ENCODE measurements at regions not wholly inside any gene's neighbourhood (a gene's known extent, or its start where the extent isn't known, plus 50 kb on each side); places are given as distances from the start of the nearest gene placed in this dataset.
A peak's percentile ranks its signal among the peaks of the same experiment; 100 is the strongest.

DNA sequence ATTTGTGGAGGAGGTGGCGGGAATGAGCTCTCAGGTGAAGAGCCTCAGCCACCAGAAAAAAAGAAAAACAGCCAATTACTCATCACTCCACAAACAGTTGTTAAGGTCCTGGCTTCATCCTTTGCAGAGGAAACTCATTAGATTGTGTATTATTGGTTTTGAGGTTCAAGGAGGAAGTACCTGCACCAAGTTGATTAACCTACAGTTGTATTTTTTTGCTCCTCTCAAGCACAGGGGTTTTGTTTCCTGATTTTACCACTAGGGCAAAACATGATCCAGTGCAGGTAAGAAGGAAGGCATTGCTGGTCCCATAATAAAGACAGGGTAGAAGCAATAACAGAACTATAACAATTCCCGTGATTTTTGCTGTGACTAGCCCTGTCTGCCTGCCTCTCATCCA is 84.0 kb upstream of the QRFPR start:
- H3K9me3 Mint-ChIP-seq, result peaks cover 2% of the 10 kb centered on the region
- no peaks in the 10 kb centered on the region for H3K36me3 ChIP-seq (ENCODE audit: insufficient read depth, low read length)
- ChIA-PET POLR2A (no interaction called here), CTCF (no interaction called here)
- TF ChIP-seq CTCF (IDR thresholded peaks at IDR 0.05), result no peak
- no peak overlapping the region for H3K27ac Mint-ChIP-seq
- no peaks in the 10 kb centered on the region for H3K36me3 Mint-ChIP-seq (ENCODE audit: low read depth)
- DNase-seq (no peak), ATAC-seq (ENCODE audit: poor library complexity) (no peak)
- intact Hi-C loops (cut with DNase I, micrococcal nuclease), result loop anchor here in 1 of 2 experiments (5.0 kb wide), 1 partner anchor 272 kb away; no protein-coding TSS in a partner anchor
- no peak overlapping the region for H3K4me3 Mint-ChIP-seq
- no peaks in the 10 kb centered on the region for H3K4me1 ChIP-seq (ENCODE audit: insufficient read depth, low read length)
- H3K9me3 ChIP-seq (ENCODE audit: control insufficient read depth in 1 of 2, insufficient read depth in 1 of 2, low read length in 2 of 2), result peaks cover 5 to 6% of the 10 kb centered on the region in 2 experiments
- H3K4me1 Mint-ChIP-seq (ENCODE audit: low read depth), result no peaks in the 10 kb centered on the region
- no peak overlapping the region for H3K4me3 ChIP-seq (ENCODE audit: low read length)
- peaks cover 16% of the 10 kb centered on the region for H3K27me3 Mint-ChIP-seq
- H3K27ac ChIP-seq (ENCODE audit: low read depth in 1 of 2, low read length in 2 of 2), result no peak overlapping the region
- H3K27me3 ChIP-seq (ENCODE audit: control insufficient read depth in 1 of 2, insufficient read depth in 2 of 2, low read length in 2 of 2), result peaks cover 0 to 9% of the 10 kb centered on the region in 2 experiments

GRCh38 chr4:121462660-121463261 is 81.9 kb upstream of the QRFPR start:
- Mint-ChIP-seq H3K4me1 (ENCODE audit: low read depth) (no peaks in the 10 kb centered on the region), H3K4me3 (no peak overlapping the region), H3K36me3 (ENCODE audit: low read depth) (no peaks in the 10 kb centered on the region), H3K27ac (no peak overlapping the region), H3K9me3 (peaks cover 2% of the 10 kb centered on the region), H3K27me3 (peaks cover 27% of the 10 kb centered on the region)
- POLR2A ChIA-PET, result no interaction called here
- no peak overlapping the region for H3K4me3 ChIP-seq (ENCODE audit: low read length)
- CTCF ChIA-PET, result no interaction called here
- intact Hi-C loops (cut with DNase I, micrococcal nuclease), result loop anchor here in 1 of 2 experiments (5.0 kb wide), 1 partner anchor 275 kb away; no protein-coding TSS in a partner anchor
- H3K27me3 ChIP-seq (ENCODE audit: control insufficient read depth in 1 of 2, insufficient read depth in 2 of 2, low read length in 2 of 2), result peaks cover 0 to 18% of the 10 kb centered on the region in 2 experiments
- no peaks in the 10 kb centered on the region for H3K4me1 ChIP-seq (ENCODE audit: insufficient read depth, low read length)
- peak in 7 of 14 experiments; percentile 7 to 58 (median 34) for DNase-seq
- TF ChIP-seq CTCF (IDR thresholded peaks at IDR 0.05), result peak; percentile 27
- ATAC-seq (ENCODE audit: poor library complexity), result peak; percentile 49
- no peaks in the 10 kb centered on the region for H3K36me3 ChIP-seq (ENCODE audit: insufficient read depth, low read length)
- H3K27ac ChIP-seq (ENCODE audit: low read depth in 1 of 2, low read length in 2 of 2), result no peak overlapping the region
- H3K9me3 ChIP-seq (ENCODE audit: control insufficient read depth in 1 of 2, insufficient read depth in 1 of 2, low read length in 2 of 2), result peaks cover 0 to 6% of the 10 kb centered on the region in 2 experiments

DNA sequence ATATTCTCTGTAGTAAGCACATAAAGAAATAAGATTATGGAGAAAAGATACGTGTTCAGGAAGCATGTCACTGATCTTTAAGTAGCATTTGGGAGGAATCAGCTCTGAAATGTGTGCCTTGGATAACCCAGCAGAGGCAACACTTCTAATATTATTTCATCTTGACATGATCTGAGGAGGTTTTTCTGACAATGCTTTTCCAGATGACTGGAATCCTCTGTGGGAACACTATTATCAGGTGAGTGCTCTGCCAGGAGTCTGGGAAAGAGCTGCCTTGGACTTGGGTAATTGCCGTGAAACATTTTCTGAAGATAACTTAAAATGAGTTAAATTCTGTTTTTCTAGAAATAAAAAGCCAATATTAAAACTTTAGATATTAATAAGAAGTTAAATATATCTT is 78.2 kb upstream of the QRFPR start:
- no peaks in the 10 kb centered on the region for H3K4me1 ChIP-seq (ENCODE audit: insufficient read depth, low read length)
- H3K27ac Mint-ChIP-seq, result no peak overlapping the region
- no peaks in the 10 kb centered on the region for H3K36me3 Mint-ChIP-seq (ENCODE audit: low read depth)
- H3K9me3 ChIP-seq (ENCODE audit: control insufficient read depth in 1 of 2, insufficient read depth in 1 of 2, low read length in 2 of 2), result no peaks in the 10 kb centered on the region
- intact Hi-C loops (cut with DNase I, micrococcal nuclease), result no loop called here
- no peak for ATAC-seq (ENCODE audit: poor library complexity)
- H3K4me3 Mint-ChIP-seq, result no peak overlapping the region
- H3K27ac ChIP-seq (ENCODE audit: low read depth in 1 of 2, low read length in 2 of 2), result no peak overlapping the region
- H3K36me3 ChIP-seq (ENCODE audit: insufficient read depth, low read length), result no peaks in the 10 kb centered on the region
- ChIA-PET CTCF (interaction anchor here (0.7 kb wide), 1 partner anchor 11 kb away, joined by 3 read pairs; no protein-coding TSS in a partner anchor), POLR2A (no interaction called here)
- no peak for TF ChIP-seq CTCF (IDR thresholded peaks at IDR 0.05)
- H3K27me3 ChIP-seq (ENCODE audit: control insufficient read depth in 1 of 2, insufficient read depth in 2 of 2, low read length in 2 of 2), result peaks cover 0 to 22% of the 10 kb centered on the region in 2 experiments
- no peak overlapping the region for H3K4me3 ChIP-seq (ENCODE audit: low read length)
- no peak for DNase-seq
- H3K9me3 Mint-ChIP-seq, result no peaks in the 10 kb centered on the region
- H3K27me3 Mint-ChIP-seq, result peaks cover 31% of the 10 kb centered on the region
- no peaks in the 10 kb centered on the region for H3K4me1 Mint-ChIP-seq (ENCODE audit: low read depth)
